H54 (cell line): ENCODE measurements at regions not wholly inside any gene's neighbourhood (a gene's known extent, or its start where the extent isn't known, plus 50 kb on each side); places are given as distances from the start of the nearest gene placed in this dataset.
"Not testable (repeated sequence)": the region's sequence is repeated elsewhere in the genome, so short reads cannot be mapped to it uniquely, and the experiment has no call there.

Experiments
- DNase-seq: peaks from one replicate; pipeline ENCODE4 v3.0.0; 2011; ENCODE audit warnings: low spot score, mixed read lengths; ENCODE audit not compliant: insufficient read length
- FAIRE-seq: peaks from 3 replicates; lab custom pipeline; 2011; peaks lifted over from hg19 to GRCh38; lab: Jason Lieb, UNC
- POLR2A ChIP-seq: IDR thresholded peaks from 2 replicates; pipeline ENCODE4 v1.6.1; 2011; ENCODE audit warnings: low read depth, mild to moderate bottlenecking, low read length

GRCh38 chr7:113768387-113768786 is 150.4 kb downstream of the PPP1R3A start:
- FAIRE-seq (no peak), DNase-seq (no peak)
- TF ChIP-seq POLR2A: no peak

DNA sequence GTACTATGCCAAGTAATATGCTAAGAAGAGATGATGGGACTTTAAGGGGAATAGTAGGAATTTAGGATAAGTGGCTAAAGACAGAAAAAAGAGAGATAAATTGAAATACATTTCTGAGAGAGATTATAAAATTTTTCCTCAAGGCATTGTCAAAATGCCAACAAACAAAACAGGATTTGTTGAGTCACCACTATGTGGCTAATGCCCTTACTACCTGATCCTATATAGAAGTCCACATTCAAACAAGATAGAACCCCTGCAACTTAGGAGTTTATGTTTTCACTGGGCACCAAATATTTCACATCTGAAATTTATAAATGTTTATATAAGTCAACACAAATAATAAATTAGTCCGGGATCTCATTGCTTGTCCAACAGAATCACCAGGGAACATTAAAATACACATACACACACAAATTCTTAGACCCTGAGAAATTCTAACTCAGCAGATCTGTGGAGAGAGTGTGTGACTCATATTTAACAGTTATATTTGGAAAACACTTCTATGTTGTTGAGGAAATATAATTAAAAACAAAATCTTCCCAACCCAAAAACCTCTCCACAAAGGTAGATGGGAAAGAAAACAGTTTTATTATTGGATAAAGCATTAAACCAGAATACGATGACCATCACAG is 154.3 kb downstream of the PPP1R3A start:
- no peak for DNase-seq

GRCh38 chr7:113763226-113763625 is 155.6 kb downstream of the PPP1R3A start:
- FAIRE-seq: no peak
- DNase-seq: no peak
- TF ChIP-seq POLR2A: no peak

More for the DNA sequence above, 154.3 kb downstream of the PPP1R3A start:
- FAIRE-seq: peak; percentile 61
- no peak for TF ChIP-seq POLR2A

- FAIRE-seq (no peak), DNase-seq (no peak)
- TF ChIP-seq POLR2A: no peak
Observed at GRCh38 chr7:113756250-113756649, 162.6 kb downstream of the PPP1R3A start.

DNA sequence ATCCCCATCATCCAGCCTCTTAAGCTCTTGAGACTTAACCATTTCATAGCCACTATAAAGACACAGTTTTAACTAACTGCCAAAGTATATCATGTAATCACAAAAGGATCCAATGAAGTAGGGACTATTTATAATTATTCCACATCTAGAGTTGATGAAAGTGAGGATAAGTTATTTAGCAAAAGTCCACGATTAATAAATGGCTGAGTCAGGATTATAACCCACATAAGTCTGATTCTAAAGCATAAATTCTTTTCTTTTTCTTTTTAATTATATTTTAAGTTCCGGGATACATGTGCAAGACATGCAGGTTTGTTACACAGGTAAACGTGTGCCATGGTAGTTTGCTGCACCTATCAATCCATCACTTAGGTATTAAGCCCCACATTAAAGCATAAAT is 166.1 kb downstream of the PPP1R3A start:
- DNase-seq (no peak), FAIRE-seq (no peak)
- no peak for TF ChIP-seq POLR2A

GRCh38 chr7:113752289-113752688 is 166.5 kb downstream of the PPP1R3A start:
- no peak for FAIRE-seq
- DNase-seq: no peak

GRCh38 chr7:113751547-113751946 is 167.3 kb downstream of the PPP1R3A start:
- DNase-seq (no peak), FAIRE-seq (no peak)
- no peak for TF ChIP-seq POLR2A

More at GRCh38 chr7:113752289-113752688, 166.5 kb downstream of the PPP1R3A start:
- no peak for TF ChIP-seq POLR2A

DNA sequence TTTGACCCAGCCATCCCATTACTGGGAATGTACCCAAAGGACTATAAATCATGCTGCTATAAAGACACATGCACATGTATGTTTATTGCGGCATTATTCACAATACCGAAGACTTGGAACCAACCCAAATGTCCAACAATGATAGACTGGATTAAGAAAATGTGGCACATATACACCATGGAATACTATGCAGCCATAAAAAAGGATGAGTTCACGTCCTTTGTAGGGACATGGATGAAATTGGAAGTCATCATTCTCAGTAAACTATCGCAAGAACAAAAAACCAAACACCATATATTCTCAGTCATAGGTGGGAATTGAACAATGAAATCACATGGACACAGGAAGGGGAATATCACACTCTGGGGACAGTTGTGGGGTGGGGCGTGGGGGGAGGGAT is 170.4 kb downstream of the PPP1R3A start:
- not testable (repeated sequence) for DNase-seq, FAIRE-seq

GRCh38 chr7:113742946-113743431 is 175.8 kb downstream of the PPP1R3A start:
- not testable (repeated sequence) for FAIRE-seq, DNase-seq

DNA sequence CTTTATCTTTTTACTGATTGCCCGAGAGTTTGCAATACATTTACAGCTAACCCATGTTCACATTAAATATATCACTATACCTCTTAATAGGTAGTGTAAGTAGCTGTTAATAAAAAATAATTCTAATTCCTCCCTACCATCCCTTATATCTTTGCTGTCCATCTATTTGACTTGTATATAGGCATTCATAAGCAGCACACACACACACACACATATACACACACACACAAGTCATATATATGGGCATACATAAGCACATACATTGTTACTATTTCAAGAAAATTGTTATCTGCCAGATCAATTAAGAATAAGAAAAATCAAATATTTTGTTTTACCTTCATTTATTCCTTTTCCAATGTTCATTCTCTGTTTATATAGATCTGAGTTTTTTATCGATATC is 176.4 kb downstream of the PPP1R3A start:
- no peak for TF ChIP-seq POLR2A
- FAIRE-seq (no peak), DNase-seq (no peak)

GRCh38 chr7:113731571-113731970 is 187.2 kb downstream of the PPP1R3A start:
- DNase-seq (no peak), FAIRE-seq (no peak)
- no peak for TF ChIP-seq POLR2A

- TF ChIP-seq POLR2A: no peak
- DNase-seq (peak; percentile 4), FAIRE-seq (peak; percentile 84)
Observed at GRCh38 chr7:113730309-113730955, 188.4 kb downstream of the PPP1R3A start.

DNA sequence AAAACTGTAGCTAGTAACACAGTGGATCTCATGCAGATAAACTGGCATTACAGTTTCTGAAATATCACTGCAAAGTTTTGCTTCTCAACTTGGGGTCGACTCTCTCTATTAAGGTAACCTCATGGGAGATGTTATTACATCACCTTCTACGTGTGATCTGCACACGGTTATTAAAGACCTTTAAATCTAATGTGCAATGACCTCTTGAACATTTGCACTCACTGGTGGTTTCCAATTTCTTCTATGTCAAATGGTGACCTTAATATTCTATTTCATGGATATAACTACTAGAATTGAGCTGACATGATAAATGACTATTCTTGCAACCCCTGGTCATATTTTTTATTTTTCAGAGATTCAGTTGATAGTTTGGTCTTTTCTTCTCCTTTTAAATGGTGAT is 191.3 kb downstream of the PPP1R3A start:
- FAIRE-seq: no peak
- TF ChIP-seq POLR2A: no peak
- no peak for DNase-seq

- no peak for TF ChIP-seq POLR2A
- DNase-seq (no peak), FAIRE-seq (no peak)
Observed at GRCh38 chr7:113722006-113722405, 196.8 kb downstream of the PPP1R3A start.

- DNase-seq (no peak), FAIRE-seq (no peak)
- TF ChIP-seq POLR2A: no peak
Observed at GRCh38 chr7:113717739-113718138, 201.1 kb downstream of the PPP1R3A start.
